ENCODE measurements at regions not wholly inside any gene's neighbourhood (a gene's known extent, or its start where the extent isn't known, plus 50 kb on each side); places are given as distances from the start of the nearest gene placed in this dataset.

GRCh38 chr13:68345963-68346531 lies 1115.9 kb upstream of the PCDH9 start:
- TF ChIP-seq CTCF (IDR thresholded peaks at IDR 0.05; ENCODE audit: insufficient read depth, low read length), result no peak
- no peak for TF ChIP-seq SPI1 (IDR thresholded peaks at IDR 0.05; ENCODE audit: borderline replicate concordance, low read depth)
- TF ChIP-seq POLR2AphosphoS5 (IDR thresholded peaks at IDR 0.05; ENCODE audit: low read depth), result no peak
- TF ChIP-seq, protein P1, sequence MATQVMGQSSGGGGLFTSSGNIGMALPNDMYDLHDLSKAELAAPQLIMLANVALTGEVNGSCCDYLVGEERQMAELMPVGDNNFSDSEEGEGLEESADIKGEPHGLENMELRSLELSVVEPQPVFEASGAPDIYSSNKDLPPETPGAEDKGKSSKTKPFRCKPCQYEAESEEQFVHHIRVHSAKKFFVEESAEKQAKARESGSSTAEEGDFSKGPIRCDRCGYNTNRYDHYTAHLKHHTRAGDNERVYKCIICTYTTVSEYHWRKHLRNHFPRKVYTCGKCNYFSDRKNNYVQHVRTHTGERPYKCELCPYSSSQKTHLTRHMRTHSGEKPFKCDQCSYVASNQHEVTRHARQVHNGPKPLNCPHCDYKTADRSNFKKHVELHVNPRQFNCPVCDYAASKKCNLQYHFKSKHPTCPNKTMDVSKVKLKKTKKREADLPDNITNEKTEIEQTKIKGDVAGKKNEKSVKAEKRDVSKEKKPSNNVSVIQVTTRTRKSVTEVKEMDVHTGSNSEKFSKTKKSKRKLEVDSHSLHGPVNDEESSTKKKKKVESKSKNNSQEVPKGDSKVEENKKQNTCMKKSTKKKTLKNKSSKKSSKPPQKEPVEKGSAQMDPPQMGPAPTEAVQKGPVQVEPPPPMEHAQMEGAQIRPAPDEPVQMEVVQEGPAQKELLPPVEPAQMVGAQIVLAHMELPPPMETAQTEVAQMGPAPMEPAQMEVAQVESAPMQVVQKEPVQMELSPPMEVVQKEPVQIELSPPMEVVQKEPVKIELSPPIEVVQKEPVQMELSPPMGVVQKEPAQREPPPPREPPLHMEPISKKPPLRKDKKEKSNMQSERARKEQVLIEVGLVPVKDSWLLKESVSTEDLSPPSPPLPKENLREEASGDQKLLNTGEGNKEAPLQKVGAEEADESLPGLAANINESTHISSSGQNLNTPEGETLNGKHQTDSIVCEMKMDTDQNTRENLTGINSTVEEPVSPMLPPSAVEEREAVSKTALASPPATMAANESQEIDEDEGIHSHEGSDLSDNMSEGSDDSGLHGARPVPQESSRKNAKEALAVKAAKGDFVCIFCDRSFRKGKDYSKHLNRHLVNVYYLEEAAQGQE (IDR thresholded peaks at IDR 0.05; ENCODE audit: insufficient replicate concordance, low read depth), result no peak
- no peak for TF ChIP-seq GABPA (IDR thresholded peaks at IDR 0.05; ENCODE audit: low read depth)
- Histone ChIP-seq H3K27ac (replicated peaks) (no peak overlapping the region), H3K4me3 (replicated peaks; ENCODE audit: insufficient read depth, low read length) (no peak overlapping the region), H3K27me3 (ENCODE audit: insufficient read depth, poor library complexity, severe bottlenecking) (no peaks in the 10 kb centered on the region)
- DNase-seq (ENCODE audit: low read depth in 1 of 2, low spot score in 1 of 2), result no peak

DNA sequence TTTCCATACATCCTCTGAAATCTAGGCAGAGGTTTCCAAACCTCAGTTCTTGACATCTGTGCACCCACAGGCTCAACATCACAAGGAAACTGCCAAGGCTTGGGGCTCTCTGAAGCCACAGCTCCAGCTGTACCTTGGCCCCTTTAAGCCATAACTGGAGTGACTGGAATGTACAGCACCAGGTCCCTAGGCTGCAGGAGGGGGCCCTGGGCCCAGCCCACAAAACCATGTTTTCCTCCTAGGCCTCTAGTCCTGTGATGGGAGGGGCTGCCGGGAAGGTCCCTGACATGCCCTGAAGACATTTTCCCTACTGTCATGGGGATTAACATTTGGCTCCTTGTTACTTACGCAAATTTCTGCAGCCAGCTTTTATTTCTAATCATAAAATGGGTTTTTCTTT lies 1093.0 kb upstream of the PCDH9 start:
- no peak for TF ChIP-seq CTCF (IDR thresholded peaks at IDR 0.05; ENCODE audit: insufficient read depth, low read length)
- TF ChIP-seq, protein P1 (IDR thresholded peaks at IDR 0.05; ENCODE audit: insufficient replicate concordance, low read depth), result no peak
- TF ChIP-seq GABPA (IDR thresholded peaks at IDR 0.05; ENCODE audit: low read depth), result no peak
- TF ChIP-seq POLR2AphosphoS5 (IDR thresholded peaks at IDR 0.05; ENCODE audit: low read depth), result no peak
- TF ChIP-seq SPI1 (IDR thresholded peaks at IDR 0.05; ENCODE audit: borderline replicate concordance, low read depth), result no peak
- no peaks in the 10 kb centered on the region for H3K27me3 ChIP-seq (ENCODE audit: insufficient read depth, poor library complexity, severe bottlenecking)
- no peak for DNase-seq (ENCODE audit: low read depth in 1 of 2, low spot score in 1 of 2)
- no peak overlapping the region for H3K27ac ChIP-seq (replicated peaks)
- H3K4me3 ChIP-seq (replicated peaks; ENCODE audit: insufficient read depth, low read length), result no peak overlapping the region

DNA sequence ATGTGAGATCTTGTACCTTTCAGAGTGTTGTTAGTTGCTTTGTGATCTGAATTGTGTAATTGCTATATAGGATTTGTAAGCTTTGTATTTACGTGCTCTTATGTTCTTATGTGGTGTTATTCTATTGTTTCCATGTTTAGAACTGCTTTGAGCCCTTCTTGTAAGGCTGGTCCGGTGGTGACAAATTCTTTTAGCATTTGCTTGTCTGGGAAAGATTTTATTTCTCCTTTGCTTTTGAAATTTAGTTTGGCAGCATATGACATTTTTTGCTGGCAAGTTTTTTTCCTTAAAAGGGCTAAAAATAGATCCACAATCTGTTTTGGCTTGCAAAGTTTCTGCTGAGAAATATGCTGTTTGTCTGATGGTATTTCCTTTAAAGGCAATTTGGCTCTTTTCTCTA lies 1089.2 kb upstream of the PCDH9 start:
- no peak for DNase-seq (ENCODE audit: low read depth in 1 of 2, low spot score in 1 of 2)
- Histone ChIP-seq H3K4me3 (replicated peaks; ENCODE audit: insufficient read depth, low read length) (no peak overlapping the region), H3K27ac (replicated peaks) (no peak overlapping the region), H3K27me3 (ENCODE audit: insufficient read depth, poor library complexity, severe bottlenecking) (no peaks in the 10 kb centered on the region)
- TF ChIP-seq GABPA (IDR thresholded peaks at IDR 0.05; ENCODE audit: low read depth) (no peak), SPI1 (IDR thresholded peaks at IDR 0.05; ENCODE audit: borderline replicate concordance, low read depth) (no peak), CTCF (IDR thresholded peaks at IDR 0.05; ENCODE audit: insufficient read depth, low read length) (no peak), POLR2AphosphoS5 (IDR thresholded peaks at IDR 0.05; ENCODE audit: low read depth) (no peak)
- TF ChIP-seq, protein P1 (IDR thresholded peaks at IDR 0.05; ENCODE audit: insufficient replicate concordance, low read depth), result no peak

Data from HL-60 (cell line).